ENCODE measurements at regions not wholly inside any gene's neighbourhood (a gene's known extent, or its start where the extent isn't known, plus 50 kb on each side); places are given as distances from the start of the nearest gene placed in this dataset.

GRCh38 chr5:110329955-110330525 is 396.4 kb downstream of the TMEM232 start:
- DNase-seq = no peak

GRCh38 chr5:110333384-110333783 is 393.1 kb downstream of the TMEM232 start:
- DNase-seq = peak; percentile 37

GRCh38 chr5:110335361-110336066 is 391.0 kb downstream of the TMEM232 start:
- no peak for DNase-seq

DNA sequence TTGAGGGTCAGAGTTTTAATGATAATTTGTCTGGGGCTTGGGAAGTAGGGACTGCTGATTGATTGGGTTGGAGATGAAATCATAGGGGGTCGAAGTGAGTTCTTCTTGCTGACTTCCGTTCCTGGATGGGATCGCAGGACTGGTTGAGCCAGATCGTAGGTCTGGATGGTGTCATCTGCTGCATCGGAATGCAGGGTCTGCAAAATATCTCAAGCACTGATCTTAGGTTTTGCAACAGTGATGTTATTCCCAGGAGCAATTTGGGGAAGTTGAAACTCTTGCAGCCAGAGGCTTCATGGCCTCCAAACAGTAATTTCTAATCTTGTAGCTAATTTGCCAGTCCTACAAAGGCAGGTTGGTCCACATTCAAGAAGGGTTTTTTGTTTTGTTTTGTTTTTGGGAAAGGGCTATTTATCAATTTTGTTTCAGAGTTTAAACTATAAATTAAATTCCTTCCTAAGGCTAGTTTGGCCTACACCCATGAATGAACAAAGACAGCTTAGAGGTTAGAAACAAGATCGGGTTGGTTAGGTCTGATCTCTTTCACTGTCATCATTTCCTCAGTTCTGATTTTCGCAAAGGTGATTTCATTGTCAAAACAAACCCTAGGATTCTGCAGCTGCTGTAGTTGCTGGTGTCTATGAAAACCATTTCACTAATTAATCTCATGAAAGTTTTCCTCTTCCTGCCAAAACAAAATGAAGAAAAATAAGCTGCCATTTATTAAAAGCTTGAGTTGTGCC is 388.0 kb downstream of the TMEM232 start:
- no peak for DNase-seq

GRCh38 chr5:110339399-110339798 is 387.1 kb downstream of the TMEM232 start:
- no peak for DNase-seq

GRCh38 chr5:110341836-110342235 is 384.6 kb downstream of the TMEM232 start:
- DNase-seq = no peak

DNA sequence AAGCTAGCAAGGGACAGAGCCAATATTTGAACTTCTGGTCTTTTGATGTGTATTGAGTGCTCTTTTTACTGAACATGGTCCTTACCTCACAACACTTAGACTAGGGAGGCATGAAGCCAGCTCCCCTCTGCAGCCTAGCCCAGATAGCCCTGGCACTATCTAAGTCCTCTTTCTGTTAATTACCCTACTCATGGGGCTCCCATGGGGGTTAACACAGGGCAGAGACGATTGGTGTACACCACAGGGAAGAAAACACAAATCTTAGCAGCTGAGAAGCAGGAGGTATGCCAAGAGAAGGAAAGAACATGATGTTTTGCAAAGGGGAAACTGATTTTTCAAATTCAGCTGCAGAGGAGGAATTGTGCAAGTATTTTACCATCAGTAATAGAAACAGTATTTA is 383.8 kb downstream of the TMEM232 start:
- no peak for DNase-seq

GRCh38 chr5:110343616-110344015 is 382.9 kb downstream of the TMEM232 start:
- DNase-seq = no peak

DNA sequence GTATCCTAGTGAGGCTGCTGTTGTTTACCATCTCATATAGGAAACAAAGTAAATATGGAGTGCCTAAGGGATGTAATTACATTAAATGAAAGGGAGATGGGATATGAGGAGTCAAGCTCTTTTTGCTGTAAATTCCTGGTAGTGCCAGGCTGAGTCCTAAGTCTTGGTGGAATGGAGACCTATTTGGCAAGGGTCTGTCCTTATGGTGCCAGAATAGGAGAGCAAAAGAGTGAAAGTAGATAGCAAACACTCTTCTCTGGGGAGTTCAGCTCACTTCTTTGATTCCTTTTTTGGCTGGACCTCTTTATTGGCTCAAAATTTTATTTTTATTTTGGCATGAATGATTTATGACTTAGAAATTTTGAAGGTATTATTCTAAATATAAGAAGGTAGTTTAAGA is 380.8 kb downstream of the TMEM232 start:
- DNase-seq = no peak

GRCh38 chr5:110346893-110347358 is 379.5 kb downstream of the TMEM232 start:
- DNase-seq = no peak

- DNase-seq = no peak
Observed at GRCh38 chr5:110347781-110348180, 378.7 kb downstream of the TMEM232 start.

DNA sequence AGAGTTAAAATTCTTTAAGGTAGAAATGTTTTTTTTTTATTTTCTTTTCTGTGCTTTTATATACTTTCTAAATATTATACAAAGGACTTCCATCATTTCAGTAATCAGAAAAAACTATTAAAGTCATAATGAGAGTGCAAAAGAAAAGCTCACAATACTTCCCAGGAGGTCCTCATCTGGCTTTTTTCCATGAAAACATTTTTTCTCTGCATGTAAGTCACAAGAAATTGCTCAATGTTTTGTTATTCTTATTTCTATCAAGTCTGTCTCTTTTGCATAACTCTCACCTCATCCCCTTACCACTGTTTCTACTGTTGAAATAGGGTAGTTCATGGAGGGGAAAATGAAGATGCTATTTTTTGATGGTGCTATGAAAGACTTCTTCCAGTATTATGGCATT is 375.0 kb downstream of the TMEM232 start:
- no peak for DNase-seq

GRCh38 chr5:110354311-110354710 is 372.2 kb downstream of the TMEM232 start:
- no peak for DNase-seq

GRCh38 chr5:110354915-110355644 is 371.4 kb downstream of the TMEM232 start:
- DNase-seq = no peak

DNA sequence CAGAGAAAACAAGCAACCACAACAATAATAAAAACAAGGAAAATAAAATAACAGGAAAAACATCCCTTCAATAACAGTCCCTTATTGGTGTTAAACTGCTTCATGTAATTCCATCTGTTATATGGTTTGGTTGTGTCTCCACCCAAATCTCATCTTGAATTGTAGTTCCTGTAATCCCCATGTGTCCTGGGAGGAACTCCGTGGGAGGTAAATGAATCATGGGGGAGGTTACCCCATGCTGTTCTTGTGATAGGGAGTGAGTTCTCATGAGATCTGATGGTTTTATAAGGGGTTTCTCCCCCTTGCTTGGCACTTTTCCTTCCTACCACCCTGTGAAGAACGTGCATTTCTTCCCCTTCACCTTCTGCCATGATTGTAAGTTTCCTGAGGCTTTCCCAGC is 369.8 kb downstream of the TMEM232 start:
- DNase-seq = no peak

DNA sequence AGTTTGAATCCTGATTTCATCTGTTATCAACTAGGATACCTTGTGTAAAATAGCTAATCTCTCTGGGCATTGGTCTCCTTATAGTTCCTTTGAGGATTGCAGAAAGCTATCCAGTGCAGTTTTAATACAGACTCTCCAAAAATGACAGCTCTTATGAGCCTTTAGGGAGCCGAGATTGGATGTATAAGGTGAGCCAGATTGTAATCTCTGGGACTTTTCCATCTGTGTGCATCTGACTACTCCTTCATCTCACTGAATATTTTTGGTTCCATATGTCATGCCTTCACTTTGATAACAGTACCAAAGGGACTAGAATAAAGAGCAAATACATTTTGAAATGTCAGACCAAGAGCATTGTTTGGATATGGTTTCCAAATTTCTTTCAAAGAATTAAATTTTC is 367.2 kb downstream of the TMEM232 start:
- DNase-seq = no peak

GRCh38 chr5:110361471-110361870 is 365.0 kb downstream of the TMEM232 start:
- no peak for DNase-seq

- no peak for DNase-seq
Observed at GRCh38 chr5:110362261-110362660, 364.2 kb downstream of the TMEM232 start.

GRCh38 chr5:110366716-110367115 is 359.8 kb downstream of the TMEM232 start:
- DNase-seq = no peak

All from DMS53 (cell line).